Body of pancreas (tissue), 4 donors: ENCODE measurements at regions not wholly inside any gene's neighbourhood (a gene's known extent, or its start where the extent isn't known, plus 50 kb on each side); places are given as distances from the start of the nearest gene placed in this dataset.

Source experiments
- ATAC-seq: fragments of 150-250 bp; one replicate; pipeline ENCODE4 v1.9.1; 2016
- DNase-seq, 4 donors: peaks; one replicate each; pipeline ENCODE4 v3.0.0-alpha.2; 2019
- H3K27ac ChIP-seq, 4 donors: fragments of 200-600 bp; sonication (generic); 1 replicate in 3 of 4; 2 replicates in 1 of 4; pipeline versions ENCODE4 v1.5.1 to v1.6.1; 2016 to 2019; ENCODE audit warnings: mild to moderate bottlenecking in 1 of 4, mixed read lengths in 1 of 4, moderate library complexity in 1 of 4
- H3K27me3 ChIP-seq, 2 donors: fragments of 200-600 bp; sonication (generic); one replicate each; pipeline ENCODE4 v1.6.0; 2016; ENCODE audit warnings: mild to moderate bottlenecking in 1 of 2
- H3K36me3 ChIP-seq, 2 donors: fragments of 200-600 bp; sonication (generic); replicated peaks in 1 of 2; 2 replicates each; pipeline ENCODE4 v1.5.1; 2016; ENCODE audit warnings: low read depth in 2 of 2; ENCODE audit not compliant: insufficient read depth in 1 of 2
- H3K4me1 ChIP-seq: fragments of 200-600 bp; sonication (generic); one replicate; pipeline ENCODE4 v1.6.0; 2016
- H3K4me3 ChIP-seq, 2 donors: fragments of 200-600 bp; sonication (generic); 1 replicate in 1 of 2; 2 replicates in 1 of 2; pipeline ENCODE4 v1.5.1; 2016 to 2019
- H3K9me3 ChIP-seq, 3 donors: fragments of 200-600 bp; sonication (generic); 1 replicate in 2 of 3; 2 replicates in 1 of 3; pipeline ENCODE4 v1.5.1; 2016
- POLR2A ChIP-seq, 3 donors: fragments of 450-650 bp; IDR thresholded peaks; one replicate each; pipeline ENCODE4 v1.6.1; 2016; ENCODE audit warnings: antibody characterized with exemption in 3 of 3, mild to moderate bottlenecking in 2 of 3
- WGBS, 2 donors: methylation state at CpG; one replicate each; pipeline ENCODE4 v1.1.5; 2017; 5-methylcytosine and 5-hydroxymethylcytosine counted together
- intact Hi-C: fragments of 100-400 bp; cut with DNase I; formaldehyde crosslinking; loops from one replicate; pipeline ENCODE4 v1.15.1; 2023
- TF ChIP-seq, protein P1 (sequence below), 7 experiments: fragments of 450-650 bp in 4 of 7; fragments of 200-600 bp in 3 of 7; sonication (generic) in 3 of 7; IDR thresholded peaks; one replicate each; pipeline ENCODE4 v1.5.1; 2016 to 2019; ENCODE audit warnings: antibody characterized with exemption in 7 of 7

DNA sequence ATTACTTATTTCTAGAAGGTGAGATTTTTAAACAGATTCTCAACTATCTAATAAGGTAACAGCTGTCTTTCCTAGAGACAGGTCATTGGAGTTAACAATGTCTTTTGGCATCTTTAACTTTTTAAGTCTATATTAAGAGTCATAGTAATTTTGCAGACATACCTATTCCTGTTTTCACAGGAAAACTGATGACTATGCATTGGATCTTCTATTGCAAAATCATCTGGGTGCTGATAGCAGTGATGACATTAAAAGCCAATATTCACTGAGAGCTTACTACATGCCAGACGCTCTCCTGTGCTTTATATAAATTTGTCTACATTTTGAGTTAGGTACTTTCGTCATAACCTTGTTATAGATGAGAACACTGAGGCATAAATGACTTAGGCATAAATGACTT, 462.4 kb upstream of the MARCKS start:
- no peaks in the 10 kb centered on the region for H3K27me3 ChIP-seq
- H3K27ac ChIP-seq, result no peak overlapping the region
- H3K4me1 ChIP-seq, result peaks cover 7% of the 10 kb centered on the region
- no peaks in the 10 kb centered on the region for H3K9me3 ChIP-seq
- no peak for TF ChIP-seq POLR2A (IDR thresholded peaks at IDR 0.05)
- TF ChIP-seq, protein P1, sequence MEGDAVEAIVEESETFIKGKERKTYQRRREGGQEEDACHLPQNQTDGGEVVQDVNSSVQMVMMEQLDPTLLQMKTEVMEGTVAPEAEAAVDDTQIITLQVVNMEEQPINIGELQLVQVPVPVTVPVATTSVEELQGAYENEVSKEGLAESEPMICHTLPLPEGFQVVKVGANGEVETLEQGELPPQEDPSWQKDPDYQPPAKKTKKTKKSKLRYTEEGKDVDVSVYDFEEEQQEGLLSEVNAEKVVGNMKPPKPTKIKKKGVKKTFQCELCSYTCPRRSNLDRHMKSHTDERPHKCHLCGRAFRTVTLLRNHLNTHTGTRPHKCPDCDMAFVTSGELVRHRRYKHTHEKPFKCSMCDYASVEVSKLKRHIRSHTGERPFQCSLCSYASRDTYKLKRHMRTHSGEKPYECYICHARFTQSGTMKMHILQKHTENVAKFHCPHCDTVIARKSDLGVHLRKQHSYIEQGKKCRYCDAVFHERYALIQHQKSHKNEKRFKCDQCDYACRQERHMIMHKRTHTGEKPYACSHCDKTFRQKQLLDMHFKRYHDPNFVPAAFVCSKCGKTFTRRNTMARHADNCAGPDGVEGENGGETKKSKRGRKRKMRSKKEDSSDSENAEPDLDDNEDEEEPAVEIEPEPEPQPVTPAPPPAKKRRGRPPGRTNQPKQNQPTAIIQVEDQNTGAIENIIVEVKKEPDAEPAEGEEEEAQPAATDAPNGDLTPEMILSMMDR (IDR thresholded peaks at IDR 0.05), result no peak
- intact Hi-C loops, result no loop called here
- no peaks in the 10 kb centered on the region for H3K36me3 ChIP-seq
- no peak for ATAC-seq
- WGBS, 2 donors, result 94 to 95% methylated on average over 2 of the region's 2 CpGs
- H3K4me3 ChIP-seq, result no peak overlapping the region
- no peak for DNase-seq

DNA sequence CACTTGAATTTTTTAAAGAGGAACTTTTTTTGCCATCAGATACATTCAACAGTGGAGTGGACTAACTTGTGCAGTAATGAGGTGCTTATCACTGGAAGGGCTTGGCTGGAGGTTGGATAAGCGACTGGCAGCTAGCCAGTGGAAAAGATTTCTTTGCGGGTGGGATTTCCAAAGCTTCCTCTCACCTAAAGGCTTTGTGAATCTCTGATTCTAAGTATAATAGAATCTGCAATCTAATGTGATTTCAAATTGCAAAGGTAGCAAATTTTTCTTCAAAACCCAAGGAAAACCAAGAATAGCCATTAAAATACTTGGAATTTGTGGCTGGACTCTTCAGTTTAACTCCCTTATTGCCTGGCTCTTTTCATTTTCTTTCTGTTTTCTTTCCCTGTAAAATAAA, 460.4 kb upstream of the MARCKS start:
- no peaks in the 10 kb centered on the region for H3K36me3 ChIP-seq
- no peak overlapping the region for H3K27ac ChIP-seq
- intact Hi-C loops, result no loop called here
- TF ChIP-seq, protein P1 (IDR thresholded peaks at IDR 0.05), result no peak
- no peak for TF ChIP-seq POLR2A (IDR thresholded peaks at IDR 0.05)
- DNase-seq, result peak in 2 of 4 donors; percentile 19 to 22
- no peak overlapping the region for H3K4me3 ChIP-seq
- H3K27me3 ChIP-seq, result no peaks in the 10 kb centered on the region
- no peaks in the 10 kb centered on the region for H3K9me3 ChIP-seq
- peak; percentile 27 for ATAC-seq
- WGBS, 2 donors, result 18 to 20% methylated on average over 2 of the region's 2 CpGs
- H3K4me1 ChIP-seq, result peaks cover 7% of the 10 kb centered on the region

DNA sequence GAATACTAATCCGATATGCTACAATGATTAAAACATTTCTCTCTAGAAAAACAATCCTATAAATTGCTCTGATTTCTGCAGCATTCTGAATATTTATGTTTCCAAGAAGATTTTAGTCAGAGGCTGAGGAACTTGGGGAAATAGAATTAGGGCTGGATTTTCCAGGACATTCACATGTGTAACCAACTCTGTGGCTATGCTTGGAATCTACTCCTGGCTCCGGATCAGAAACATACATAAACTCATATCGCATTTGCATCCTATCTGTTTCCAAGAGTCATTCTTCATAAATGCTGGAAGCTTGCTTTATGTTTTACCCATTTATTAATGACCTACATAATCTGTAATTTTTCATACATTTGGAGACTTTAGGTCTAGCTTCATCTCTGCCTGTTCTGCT, 459.9 kb upstream of the MARCKS start:
- Histone ChIP-seq H3K4me3 (no peak overlapping the region), H3K27ac (no peak overlapping the region), H3K27me3 (no peaks in the 10 kb centered on the region), H3K4me1 (peaks cover 8% of the 10 kb centered on the region), H3K9me3 (no peaks in the 10 kb centered on the region), H3K36me3 (no peaks in the 10 kb centered on the region)
- intact Hi-C loops, result no loop called here
- ATAC-seq (no peak), DNase-seq (no peak)
- TF ChIP-seq POLR2A (IDR thresholded peaks at IDR 0.05), result no peak
- TF ChIP-seq, protein P1 (IDR thresholded peaks at IDR 0.05), result no peak
- 80 to 81% methylated on average over 3 of the region's 3 CpGs for WGBS, 2 donors

DNA sequence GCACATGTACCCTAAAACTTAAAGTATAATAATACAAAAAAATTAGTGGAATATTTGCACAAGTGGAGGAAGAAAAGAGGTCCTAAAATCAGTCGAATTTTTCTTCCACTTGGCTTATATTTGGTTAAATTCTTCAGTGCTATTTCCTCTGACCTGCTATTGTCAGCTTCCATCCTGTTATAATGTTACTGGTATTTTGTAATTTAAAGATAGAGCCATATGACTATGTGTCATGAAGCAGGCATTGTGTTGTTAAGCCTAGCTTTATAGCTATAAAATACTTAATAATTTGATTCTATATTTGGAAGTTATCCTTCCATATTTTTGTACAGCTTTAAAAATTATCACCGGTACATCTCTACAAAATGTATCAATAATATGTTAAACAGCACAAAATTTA, 455.9 kb upstream of the MARCKS start:
- H3K27ac ChIP-seq, result no peak overlapping the region
- intact Hi-C loops, result no loop called here
- H3K4me3 ChIP-seq, result no peak overlapping the region
- ATAC-seq (no peak), DNase-seq (no peak)
- no peak for TF ChIP-seq POLR2A (IDR thresholded peaks at IDR 0.05)
- H3K36me3 ChIP-seq, result no peaks in the 10 kb centered on the region
- peaks cover 13% of the 10 kb centered on the region for H3K4me1 ChIP-seq
- H3K9me3 ChIP-seq, result no peaks in the 10 kb centered on the region
- no peaks in the 10 kb centered on the region for H3K27me3 ChIP-seq
- WGBS, 2 donors, result 83% methylated on average over 2 of the region's 2 CpGs

DNA sequence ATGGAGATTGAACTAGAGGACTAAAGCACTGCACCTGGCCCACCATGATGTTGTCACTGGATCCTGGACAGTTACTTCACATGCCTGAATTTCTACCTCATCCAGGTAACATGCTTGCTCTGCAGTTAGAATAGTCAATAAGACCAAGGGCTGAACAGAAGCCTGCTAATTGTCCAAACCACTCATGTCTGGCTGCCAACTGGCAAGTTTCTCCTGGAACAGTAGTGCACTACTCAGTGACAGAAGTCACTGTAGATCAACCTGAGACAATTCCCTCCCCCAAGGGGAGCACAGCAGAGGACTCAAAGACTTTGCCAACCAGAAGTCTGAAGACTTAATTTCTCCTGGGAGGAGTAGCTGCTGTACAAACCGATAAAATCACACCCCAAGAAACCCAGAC, 454.6 kb upstream of the MARCKS start:
- no peak overlapping the region for H3K4me3 ChIP-seq
- WGBS, 2 donors, result 17 to 43% methylated on average over 1 of the region's 1 CpG
- no peaks in the 10 kb centered on the region for H3K36me3 ChIP-seq
- no peak overlapping the region for H3K27ac ChIP-seq
- intact Hi-C loops, result no loop called here
- peak; percentile 21 to 70 (median 29) for DNase-seq
- H3K27me3 ChIP-seq, result no peaks in the 10 kb centered on the region
- ATAC-seq, result peak; percentile 48
- TF ChIP-seq, protein P1 (IDR thresholded peaks at IDR 0.05), result no peak
- no peak for TF ChIP-seq POLR2A (IDR thresholded peaks at IDR 0.05)
- no peaks in the 10 kb centered on the region for H3K9me3 ChIP-seq
- peaks cover 7% of the 10 kb centered on the region for H3K4me1 ChIP-seq
